GM10248 (cell line): ENCODE measurements at regions not wholly inside any gene's neighbourhood (a gene's known extent, or its start where the extent isn't known, plus 50 kb on each side); places are given as distances from the start of the nearest gene placed in this dataset.

Experiments used
- CTCF ChIA-PET: fragments of 300-600 bp; sonication (Branson Sonifier 250); formaldehyde crosslinking; extraction: SDS; loops from one replicate; lab custom pipeline; 2021; ENCODE audit warnings: antibody characterized with exemption; lab: Yijun Ruan, JAX
- POLR2A ChIA-PET: fragments of 350-650 bp; sonication (Branson Sonifier 250); formaldehyde crosslinking; extraction: SDS; loops from one replicate; lab custom pipeline; 2020; ENCODE audit warnings: antibody characterized with exemption; lab: Yijun Ruan, JAX
- DNase-seq: peaks from one replicate; pipeline ENCODE4 v3.0.0; 2012; ENCODE audit errors: extremely low spot score
- TF ChIP-seq, protein P1 (sequence below): IDR thresholded peaks from 2 replicates; pipeline ENCODE4 v1.5.1; 2012; ENCODE audit warnings: mild to moderate bottlenecking, low read depth; ENCODE audit errors: extremely low read depth, missing control alignments, control extremely low read depth

DNA sequence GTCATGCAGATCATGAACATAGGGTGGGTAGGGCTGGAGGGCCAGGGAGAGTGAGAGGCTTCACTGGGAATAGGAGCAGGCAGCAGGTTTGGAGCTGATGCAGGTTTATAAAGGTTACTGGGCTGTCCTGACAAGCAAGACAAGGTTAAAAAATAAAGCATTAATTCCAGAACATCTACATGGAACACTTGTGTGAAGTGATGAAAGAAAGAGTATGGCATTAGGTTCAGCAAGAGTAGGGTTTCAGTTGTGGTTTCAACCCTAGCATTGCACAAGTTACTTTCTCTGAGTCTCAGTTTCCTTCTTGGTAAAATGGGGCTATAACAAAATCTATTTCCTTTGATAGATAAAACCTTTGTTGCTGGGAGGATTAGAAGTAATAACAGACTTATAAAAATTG, 114.6 kb upstream of the SESN3 start:
- ChIA-PET CTCF (no interaction called here), POLR2A (no interaction called here)
- peak; percentile 23 for DNase-seq
- TF ChIP-seq, protein P1, sequence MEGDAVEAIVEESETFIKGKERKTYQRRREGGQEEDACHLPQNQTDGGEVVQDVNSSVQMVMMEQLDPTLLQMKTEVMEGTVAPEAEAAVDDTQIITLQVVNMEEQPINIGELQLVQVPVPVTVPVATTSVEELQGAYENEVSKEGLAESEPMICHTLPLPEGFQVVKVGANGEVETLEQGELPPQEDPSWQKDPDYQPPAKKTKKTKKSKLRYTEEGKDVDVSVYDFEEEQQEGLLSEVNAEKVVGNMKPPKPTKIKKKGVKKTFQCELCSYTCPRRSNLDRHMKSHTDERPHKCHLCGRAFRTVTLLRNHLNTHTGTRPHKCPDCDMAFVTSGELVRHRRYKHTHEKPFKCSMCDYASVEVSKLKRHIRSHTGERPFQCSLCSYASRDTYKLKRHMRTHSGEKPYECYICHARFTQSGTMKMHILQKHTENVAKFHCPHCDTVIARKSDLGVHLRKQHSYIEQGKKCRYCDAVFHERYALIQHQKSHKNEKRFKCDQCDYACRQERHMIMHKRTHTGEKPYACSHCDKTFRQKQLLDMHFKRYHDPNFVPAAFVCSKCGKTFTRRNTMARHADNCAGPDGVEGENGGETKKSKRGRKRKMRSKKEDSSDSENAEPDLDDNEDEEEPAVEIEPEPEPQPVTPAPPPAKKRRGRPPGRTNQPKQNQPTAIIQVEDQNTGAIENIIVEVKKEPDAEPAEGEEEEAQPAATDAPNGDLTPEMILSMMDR, result no peak

DNA sequence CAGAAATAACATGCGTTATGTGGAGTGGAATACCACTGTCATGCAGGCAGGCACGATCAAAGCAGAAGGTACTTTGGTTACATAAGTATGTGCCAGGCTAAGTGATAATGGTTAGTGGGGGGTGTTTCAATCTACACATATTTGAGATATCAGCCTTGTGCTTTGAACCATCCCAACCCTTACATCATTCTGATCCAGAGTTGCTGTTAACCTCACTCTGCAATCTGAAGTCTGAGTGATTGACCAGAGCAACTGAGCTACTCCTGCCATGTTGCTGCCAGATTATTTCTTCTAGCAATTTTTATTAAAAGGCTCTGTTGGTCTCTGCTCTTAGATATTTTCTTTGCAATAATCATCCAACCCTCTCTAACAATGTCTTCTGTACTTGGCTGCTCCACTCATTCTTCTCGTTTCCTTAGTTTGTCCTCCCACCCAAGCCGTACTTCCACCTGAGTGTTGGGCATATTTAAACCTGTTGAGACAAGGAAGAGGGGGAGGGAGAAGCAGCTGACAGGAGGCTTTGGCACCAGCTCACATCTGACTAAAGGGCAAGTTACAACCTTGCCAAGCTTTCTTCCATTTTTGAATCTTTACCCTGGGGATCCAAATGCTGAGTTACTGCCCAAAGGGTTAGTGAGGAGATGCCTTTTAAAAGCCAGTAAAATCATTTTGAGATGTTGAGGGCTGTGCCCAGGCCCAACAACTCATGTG, 114.1 kb upstream of the SESN3 start:
- ChIA-PET POLR2A (interaction anchor here (1.0 kb wide), 1 partner anchor 9 kb away, joined by 3 read pairs; no protein-coding TSS in a partner anchor), CTCF (interaction anchor here (1.6 to 1.7 kb wide), 2 partner anchors 10 to 45 kb away, joined by 3 to 5 read pairs; no protein-coding TSS in a partner anchor)

DNA sequence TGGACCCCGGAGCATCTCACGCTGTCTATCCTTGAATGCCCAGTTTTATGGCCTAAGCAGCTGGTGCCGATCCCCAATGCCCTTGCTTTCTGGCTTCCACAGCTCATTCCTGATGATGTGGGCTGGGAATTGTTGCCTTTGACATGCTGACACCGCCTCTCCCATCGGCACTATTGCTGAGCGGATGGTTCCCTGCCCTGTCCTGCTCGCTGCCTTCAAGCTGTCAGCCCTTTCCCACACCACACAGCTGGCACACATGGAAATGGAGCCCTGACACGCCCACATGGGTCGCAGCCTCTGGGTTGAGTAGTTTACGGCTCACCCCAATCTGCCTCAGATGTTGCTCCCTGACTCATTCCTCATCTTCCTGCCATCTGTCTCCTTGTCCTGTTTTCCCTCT, 110.2 kb upstream of the SESN3 start:
- no peak for DNase-seq
- TF ChIP-seq, protein P1, result no peak
- POLR2A ChIA-PET, result no interaction called here
- CTCF ChIA-PET, result interaction anchor here (1.1 to 1.2 kb wide), 2 partner anchors 11 to 18 kb away, joined by 3 read pairs; no protein-coding TSS in a partner anchor

More for the DNA sequence above, 114.1 kb upstream of the SESN3 start:
- DNase-seq, result no peak
- TF ChIP-seq, protein P1, result no peak

DNA sequence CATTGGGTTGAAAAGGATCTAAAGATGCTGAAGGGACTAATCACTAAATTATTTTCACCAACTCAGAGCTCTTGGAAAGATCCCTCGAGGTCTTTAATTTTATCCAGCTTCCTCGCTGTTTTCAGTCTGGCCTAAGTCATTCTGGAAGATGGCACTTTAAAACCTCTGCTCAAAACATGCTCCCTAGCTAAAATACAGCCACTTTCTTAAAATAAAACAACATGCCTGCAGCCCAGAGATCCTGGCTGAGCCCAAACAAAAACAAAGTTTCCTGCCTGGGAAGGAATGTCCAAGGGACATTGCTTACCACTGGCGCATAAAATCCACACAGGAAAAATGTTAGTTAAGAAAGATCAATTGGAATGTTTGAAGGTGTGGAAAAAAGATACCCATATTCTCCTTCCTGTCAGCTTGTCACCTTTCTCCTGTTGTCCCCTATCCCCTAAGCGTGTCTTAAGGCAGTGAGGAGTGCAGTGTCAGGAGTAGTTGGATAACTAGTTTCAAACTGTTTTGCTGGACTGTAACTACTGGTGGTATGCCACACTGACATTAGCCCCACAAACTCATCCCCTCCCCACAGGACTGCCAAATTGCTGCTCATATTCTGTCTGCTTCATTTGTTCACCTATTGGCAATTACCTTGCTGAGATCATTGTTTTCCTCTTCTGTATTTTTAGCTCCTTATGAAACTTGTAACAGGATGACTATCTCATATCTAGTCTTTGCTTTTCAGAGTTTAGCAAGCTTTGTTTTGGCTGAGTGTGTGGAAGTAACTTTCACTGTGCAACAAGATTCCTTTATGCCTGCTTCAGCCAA, 108.3 kb upstream of the SESN3 start:
- TF ChIP-seq, protein P1, result no peak
- ChIA-PET POLR2A (no interaction called here), CTCF (interaction anchor here (0.7 to 1.6 kb wide), 3 partner anchors 17 to 355 kb away, joined by 3 to 4 read pairs (median 3); no protein-coding TSS in a partner anchor)
- DNase-seq, result peak; percentile 46

DNA sequence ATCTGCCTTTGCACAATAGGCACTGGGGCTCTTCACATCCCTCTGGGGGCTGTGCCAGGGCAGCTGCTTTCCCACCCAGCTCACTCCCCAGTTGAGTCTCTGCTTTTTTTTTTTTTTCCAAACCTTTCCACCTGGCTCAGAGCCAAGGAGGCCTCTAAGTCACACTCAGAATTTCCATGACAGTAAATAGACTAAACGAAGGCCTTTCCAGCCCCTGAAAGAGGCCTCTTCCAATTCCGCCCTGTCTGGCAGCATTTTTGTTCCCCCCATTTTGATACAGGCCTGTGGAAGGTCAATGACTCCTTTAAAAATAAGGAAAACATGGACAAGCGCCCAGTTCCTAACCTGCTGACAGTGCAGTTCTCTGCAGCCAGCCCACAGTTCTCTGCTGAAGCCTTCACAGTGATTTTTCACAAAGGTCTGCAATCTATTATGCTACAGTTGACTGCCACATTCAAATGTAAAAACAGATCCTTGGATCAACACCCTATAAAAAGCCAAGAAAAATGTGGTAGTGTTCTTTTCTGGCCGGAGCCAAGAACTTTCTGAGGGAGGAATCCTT, 107.5 kb upstream of the SESN3 start:
- ChIA-PET POLR2A (interaction anchor here (0.6 kb wide), 1 partner anchor 109 kb away, joined by 5 read pairs; no protein-coding TSS in a partner anchor), CTCF (interaction anchor here (1.3 to 1.6 kb wide), 2 partner anchors 18 to 86 kb away, joined by 3 to 4 read pairs; no protein-coding TSS in a partner anchor)
- no peak for DNase-seq
- TF ChIP-seq, protein P1, result no peak

DNA sequence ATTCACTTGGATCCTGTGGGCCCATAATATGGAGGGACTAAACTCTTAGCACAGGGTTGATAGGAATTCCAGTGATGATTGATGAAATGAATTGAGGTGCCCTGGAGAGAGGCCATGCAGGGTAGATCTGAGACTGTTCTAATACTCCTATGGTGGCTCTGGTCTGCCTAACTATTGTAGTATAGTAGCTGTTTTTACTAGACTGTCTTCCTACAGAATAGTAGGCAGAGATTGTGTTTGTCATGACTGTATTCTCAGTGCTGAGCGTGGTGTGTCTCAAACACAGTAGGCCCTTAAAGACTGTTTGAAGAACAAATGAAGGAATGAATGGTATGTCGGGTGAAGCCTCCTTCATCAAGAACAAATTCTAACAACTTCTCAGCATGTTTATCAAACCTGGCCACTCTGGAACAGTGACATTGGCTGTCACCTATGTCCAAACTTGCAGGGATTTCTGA, 107.0 kb upstream of the SESN3 start:
- DNase-seq, result no peak
- TF ChIP-seq, protein P1, result no peak
- CTCF ChIA-PET, result interaction anchor here (0.7 to 1.1 kb wide), 3 partner anchors 16 to 34 kb away, joined by 3 to 4 read pairs (median 3); no protein-coding TSS in a partner anchor
- POLR2A ChIA-PET, result interaction anchor here (0.6 kb wide), 2 partner anchors 109 to 845 kb away, joined by 3 to 5 read pairs; no protein-coding TSS in a partner anchor
